Kidney epithelial cell (primary cell): ENCODE measurements at regions not wholly inside any gene's neighbourhood (a gene's known extent, or its start where the extent isn't known, plus 50 kb on each side); places are given as distances from the start of the nearest gene placed in this dataset.

Source experiments
- DNase-seq: peaks from one replicate; pipeline ENCODE4 v3.0.0-alpha.2; 2010; ENCODE audit warnings: low read depth
- H3K27me3 ChIP-seq: 2 replicates; pipeline ENCODE4 v1.6.0; 2011; ENCODE audit warnings: low read length; ENCODE audit not compliant: control insufficient read depth, insufficient read depth
- H3K36me3 ChIP-seq: 2 replicates; pipeline ENCODE4 v1.5.1; 2011; ENCODE audit warnings: low read length; ENCODE audit not compliant: control insufficient read depth, insufficient read depth
- H3K4me3 ChIP-seq: 2 replicates; pipeline ENCODE4 v1.5.1; 2011; ENCODE audit warnings: low read depth, mild to moderate bottlenecking, control low read depth, low read length
- TF ChIP-seq, protein P1 (sequence below): IDR thresholded peaks from 2 replicates; pipeline ENCODE4 v1.5.1; 2011; ENCODE audit warnings: mild to moderate bottlenecking, moderate library complexity, low read length, control low read depth, inconsistent platforms; ENCODE audit not compliant: insufficient read depth, poor library complexity, severe bottlenecking

DNA sequence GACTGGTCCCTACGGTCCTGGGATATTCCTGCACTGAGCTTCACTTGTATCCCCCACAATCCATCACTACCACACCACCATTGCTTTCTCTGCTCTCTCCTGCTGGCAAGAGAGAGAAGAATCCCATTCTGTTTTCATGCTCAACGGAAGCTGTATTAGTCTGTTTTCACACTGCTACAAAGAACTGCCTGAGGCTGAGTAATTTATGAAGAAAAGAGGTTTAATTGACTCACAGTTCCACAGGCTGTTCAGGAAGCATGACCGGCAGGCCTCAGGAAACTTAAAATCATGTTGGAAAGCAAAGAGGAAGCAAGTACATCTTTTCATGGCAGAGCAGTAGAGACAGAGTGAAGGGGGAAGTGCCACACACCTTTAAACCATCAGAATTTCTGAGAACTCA, 260.4 kb upstream of the LYZL1 start:
- Histone ChIP-seq H3K36me3 (no peaks in the 10 kb centered on the region), H3K4me3 (no peak overlapping the region), H3K27me3 (no peaks in the 10 kb centered on the region)
- DNase-seq, result no peak
- TF ChIP-seq, protein P1, sequence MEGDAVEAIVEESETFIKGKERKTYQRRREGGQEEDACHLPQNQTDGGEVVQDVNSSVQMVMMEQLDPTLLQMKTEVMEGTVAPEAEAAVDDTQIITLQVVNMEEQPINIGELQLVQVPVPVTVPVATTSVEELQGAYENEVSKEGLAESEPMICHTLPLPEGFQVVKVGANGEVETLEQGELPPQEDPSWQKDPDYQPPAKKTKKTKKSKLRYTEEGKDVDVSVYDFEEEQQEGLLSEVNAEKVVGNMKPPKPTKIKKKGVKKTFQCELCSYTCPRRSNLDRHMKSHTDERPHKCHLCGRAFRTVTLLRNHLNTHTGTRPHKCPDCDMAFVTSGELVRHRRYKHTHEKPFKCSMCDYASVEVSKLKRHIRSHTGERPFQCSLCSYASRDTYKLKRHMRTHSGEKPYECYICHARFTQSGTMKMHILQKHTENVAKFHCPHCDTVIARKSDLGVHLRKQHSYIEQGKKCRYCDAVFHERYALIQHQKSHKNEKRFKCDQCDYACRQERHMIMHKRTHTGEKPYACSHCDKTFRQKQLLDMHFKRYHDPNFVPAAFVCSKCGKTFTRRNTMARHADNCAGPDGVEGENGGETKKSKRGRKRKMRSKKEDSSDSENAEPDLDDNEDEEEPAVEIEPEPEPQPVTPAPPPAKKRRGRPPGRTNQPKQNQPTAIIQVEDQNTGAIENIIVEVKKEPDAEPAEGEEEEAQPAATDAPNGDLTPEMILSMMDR, result no peak

DNA sequence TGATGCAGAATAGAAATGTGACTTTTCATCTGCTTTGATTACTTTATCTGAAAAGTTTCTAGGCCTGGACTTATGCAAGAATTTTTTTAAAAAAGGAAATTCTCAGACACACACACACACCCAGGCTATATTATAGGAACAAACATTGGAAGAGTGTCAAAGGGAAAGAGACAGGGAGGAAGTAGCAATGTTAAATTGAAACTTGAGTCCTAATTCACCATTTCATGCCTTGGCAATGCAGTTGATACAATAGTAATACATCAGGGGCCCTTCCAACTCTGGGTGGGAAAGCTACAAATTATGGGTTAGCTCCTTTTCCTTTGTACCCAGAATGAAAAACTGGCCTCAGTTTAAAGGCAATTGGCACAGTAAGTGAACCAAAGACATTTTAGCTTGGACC, 258.0 kb upstream of the LYZL1 start:
- Histone ChIP-seq H3K27me3 (no peaks in the 10 kb centered on the region), H3K36me3 (no peaks in the 10 kb centered on the region), H3K4me3 (no peak overlapping the region)
- DNase-seq, result no peak
- TF ChIP-seq, protein P1, result no peak

DNA sequence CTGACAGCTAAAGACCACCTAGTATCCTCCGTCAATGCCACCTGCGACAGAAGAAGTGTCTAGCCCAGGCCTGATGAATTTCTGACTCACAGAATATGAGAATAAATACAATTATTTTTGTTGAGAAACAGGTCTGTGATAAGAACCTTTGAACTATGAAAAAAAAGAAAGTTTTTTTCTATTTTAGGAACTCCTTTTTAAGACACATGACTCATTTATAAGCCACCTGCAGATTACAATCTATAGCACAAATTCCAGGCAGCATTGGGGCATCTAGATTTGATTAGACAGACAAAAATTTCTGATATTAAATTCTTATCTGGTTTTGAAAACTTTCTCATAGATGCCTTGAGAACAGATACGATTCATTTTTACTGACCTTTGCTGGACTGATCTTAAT, 256.7 kb upstream of the LYZL1 start:
- Histone ChIP-seq H3K4me3 (no peak overlapping the region), H3K36me3 (no peaks in the 10 kb centered on the region), H3K27me3 (no peaks in the 10 kb centered on the region)
- TF ChIP-seq, protein P1, result no peak
- no peak for DNase-seq

DNA sequence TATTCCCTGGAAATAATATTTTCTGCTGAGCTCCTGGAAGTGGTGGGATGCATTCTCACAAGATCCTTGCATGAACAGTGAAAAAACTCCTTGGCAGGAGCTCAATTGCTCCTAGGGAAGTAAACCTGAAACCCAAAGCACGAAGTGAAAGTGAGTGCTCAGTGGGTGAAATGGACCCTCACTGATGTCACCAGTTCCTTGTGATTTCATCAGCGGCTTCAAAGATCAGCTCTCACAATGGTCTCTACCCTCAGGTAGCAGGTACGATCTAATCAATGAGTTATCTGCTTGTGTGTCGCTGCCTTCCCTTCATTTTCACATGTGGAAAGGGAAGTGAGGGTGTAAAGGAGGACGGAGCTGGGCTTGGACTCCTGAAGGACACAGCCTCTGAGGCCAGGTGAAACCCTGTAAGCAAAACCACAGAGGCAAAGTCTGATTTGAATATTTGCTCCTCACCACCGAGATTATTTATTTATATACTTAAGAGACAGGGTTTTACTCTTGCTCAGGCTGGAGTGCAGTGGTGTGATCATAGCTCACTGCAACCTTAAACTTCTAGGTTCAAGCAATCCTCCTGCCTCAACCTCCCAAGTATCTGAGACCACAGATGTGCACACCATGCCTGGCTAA, 255.4 kb upstream of the LYZL1 start:
- TF ChIP-seq, protein P1, result no peak
- H3K27me3 ChIP-seq, result no peaks in the 10 kb centered on the region
- no peaks in the 10 kb centered on the region for H3K36me3 ChIP-seq
- DNase-seq, result no peak
- H3K4me3 ChIP-seq, result no peak overlapping the region

DNA sequence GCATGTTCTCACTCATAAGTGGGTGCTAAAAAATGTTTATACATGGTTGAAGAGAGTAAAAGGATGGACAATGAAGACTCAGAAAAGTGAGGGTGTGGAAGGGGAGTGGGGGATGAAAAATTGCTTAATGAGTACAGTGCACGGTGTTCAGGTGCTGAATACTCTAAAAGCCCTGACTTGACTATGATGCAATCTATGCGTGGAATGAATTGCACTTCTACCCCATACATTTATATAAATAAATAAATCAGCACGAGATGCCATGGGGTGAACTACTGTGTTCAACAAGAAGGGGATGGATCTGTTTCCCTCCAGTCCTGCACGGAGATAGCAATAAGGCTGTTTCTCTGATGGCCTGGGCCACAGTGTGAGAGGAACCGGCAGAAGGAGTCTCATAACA, 254.3 kb upstream of the LYZL1 start:
- Histone ChIP-seq H3K36me3 (no peaks in the 10 kb centered on the region), H3K27me3 (no peaks in the 10 kb centered on the region), H3K4me3 (no peak overlapping the region)
- DNase-seq, result no peak
- TF ChIP-seq, protein P1, result no peak

DNA sequence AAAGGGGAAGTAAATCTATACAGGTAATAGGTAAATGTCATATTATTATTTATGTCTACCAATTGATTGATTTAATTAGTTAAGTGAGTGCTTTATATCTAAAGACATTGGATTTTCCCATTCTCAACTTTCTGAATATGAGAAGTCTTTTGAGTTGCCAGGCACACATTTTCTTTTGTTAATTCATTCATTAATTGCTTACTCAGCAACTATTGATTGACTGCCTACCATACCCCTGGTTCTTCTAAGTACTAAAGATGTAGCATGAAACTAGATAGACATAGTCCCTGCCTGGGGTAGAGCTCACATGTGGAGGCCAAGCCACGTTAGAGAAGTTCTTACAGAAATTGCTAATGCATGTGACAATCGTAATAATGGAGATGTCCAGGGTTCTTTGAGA, 253.1 kb upstream of the LYZL1 start:
- H3K36me3 ChIP-seq, result no peaks in the 10 kb centered on the region
- H3K27me3 ChIP-seq, result no peaks in the 10 kb centered on the region
- H3K4me3 ChIP-seq, result no peak overlapping the region
- TF ChIP-seq, protein P1, result no peak
- DNase-seq, result no peak
